ENCODE measurements at regions not wholly inside any gene's neighbourhood (a gene's known extent, or its start where the extent isn't known, plus 50 kb on each side); places are given as distances from the start of the nearest gene placed in this dataset.

DNA sequence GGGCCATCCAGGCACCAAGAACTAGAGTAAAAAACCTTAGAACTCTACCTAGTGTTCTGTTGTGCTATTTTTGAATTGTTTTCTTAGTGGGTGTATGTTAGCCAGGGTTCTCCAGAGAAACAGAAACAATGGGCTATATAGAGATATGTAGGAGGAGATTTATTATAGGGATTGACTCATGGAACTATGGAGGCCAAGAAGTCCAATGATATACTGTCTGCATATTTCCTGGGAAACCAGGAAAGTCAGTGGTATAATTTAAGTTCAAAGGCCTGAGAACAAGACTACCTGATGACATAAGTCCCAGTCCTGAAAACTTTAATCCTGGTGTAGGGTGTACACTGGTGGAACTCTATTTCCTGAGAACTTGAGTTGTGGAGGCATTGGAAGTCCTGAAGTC lies 108.7 kb upstream of the ACVR1 start:
- DNase-seq: no peak
- Mint-ChIP-seq H3K27ac (no peak overlapping the region), H3K36me3 (no peaks in the 10 kb centered on the region), H3K4me1 (no peaks in the 10 kb centered on the region), H3K27me3 (peaks cover 8% of the 10 kb centered on the region), H3K4me3 (no peak overlapping the region), H3K9me3 (peaks cover 8% of the 10 kb centered on the region)

DNA sequence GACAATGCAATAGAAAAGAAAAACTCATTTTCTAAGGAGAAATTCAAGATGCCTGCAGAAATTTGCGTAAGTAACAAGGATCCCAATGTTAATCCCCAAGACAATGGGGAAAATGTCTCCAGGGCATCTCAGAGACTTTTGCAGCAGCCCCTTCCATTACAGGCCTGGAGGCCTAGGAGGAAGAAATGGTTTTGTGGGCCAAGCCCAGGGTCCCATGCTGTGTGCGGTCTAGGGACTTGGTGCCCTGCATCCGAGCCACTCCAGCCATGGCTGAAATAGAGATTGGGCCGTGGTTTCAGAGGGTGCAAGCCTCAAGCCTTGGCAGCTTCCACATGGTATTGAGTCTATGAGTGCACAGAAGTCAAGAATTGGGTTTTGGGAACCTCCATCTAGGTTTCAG lies 103.9 kb upstream of the ACVR1 start:
- Mint-ChIP-seq H3K27me3 (peaks cover 11% of the 10 kb centered on the region), H3K4me3 (no peak overlapping the region), H3K9me3 (peaks cover 16% of the 10 kb centered on the region), H3K4me1 (no peaks in the 10 kb centered on the region), H3K36me3 (peaks cover 6% of the 10 kb centered on the region), H3K27ac (no peak overlapping the region)
- no peak for DNase-seq

DNA sequence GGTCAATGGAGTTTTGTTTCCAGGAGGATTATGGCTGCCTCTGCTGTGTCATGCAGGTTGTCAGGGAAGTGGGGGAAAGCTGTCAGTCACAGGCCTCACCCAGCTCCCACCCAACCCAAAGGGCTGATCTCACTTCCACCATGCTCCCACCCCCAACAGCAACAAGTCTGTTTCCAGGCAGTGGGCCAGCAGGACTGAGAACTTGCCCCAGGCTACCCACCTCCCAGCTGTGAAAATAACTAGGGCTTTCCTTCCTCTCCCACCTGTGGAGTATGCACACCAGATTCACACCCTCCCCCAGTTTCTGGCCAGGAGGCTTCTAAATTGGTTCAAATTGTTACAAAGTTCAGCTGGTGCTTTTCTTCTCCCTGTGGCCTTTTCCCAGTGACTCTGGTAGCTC lies 95.6 kb upstream of the ACVR1 start:
- no peak for DNase-seq
- Mint-ChIP-seq H3K4me1 (no peaks in the 10 kb centered on the region), H3K36me3 (no peaks in the 10 kb centered on the region), H3K4me3 (no peak overlapping the region), H3K9me3 (peaks cover 1% of the 10 kb centered on the region), H3K27me3 (peaks cover 5% of the 10 kb centered on the region), H3K27ac (no peak overlapping the region)

DNA sequence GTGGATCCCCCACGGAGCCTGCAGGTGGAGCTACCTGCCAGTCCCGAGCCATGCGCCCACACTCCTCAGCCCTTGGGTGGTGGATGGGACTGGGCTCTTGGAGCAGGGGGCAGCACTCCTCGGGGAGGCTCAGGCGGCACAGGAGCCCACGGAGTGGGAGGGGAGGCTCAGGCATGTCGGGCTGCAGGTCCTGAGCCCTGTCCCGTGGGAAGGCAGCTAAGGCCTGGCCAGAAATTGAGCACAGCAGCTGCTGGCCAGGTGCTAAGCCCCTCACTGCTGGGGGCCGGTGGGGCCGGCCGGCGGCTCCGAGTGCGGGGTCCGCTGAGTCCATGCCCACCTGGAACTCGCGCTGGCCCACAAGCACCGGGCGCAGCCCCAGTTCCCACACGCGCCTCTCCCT lies 91.7 kb upstream of the ACVR1 start:
- H3K9me3 Mint-ChIP-seq: no peaks in the 10 kb centered on the region
- H3K27ac Mint-ChIP-seq: no peak overlapping the region
- H3K27me3 Mint-ChIP-seq: peaks cover 5% of the 10 kb centered on the region

DNA sequence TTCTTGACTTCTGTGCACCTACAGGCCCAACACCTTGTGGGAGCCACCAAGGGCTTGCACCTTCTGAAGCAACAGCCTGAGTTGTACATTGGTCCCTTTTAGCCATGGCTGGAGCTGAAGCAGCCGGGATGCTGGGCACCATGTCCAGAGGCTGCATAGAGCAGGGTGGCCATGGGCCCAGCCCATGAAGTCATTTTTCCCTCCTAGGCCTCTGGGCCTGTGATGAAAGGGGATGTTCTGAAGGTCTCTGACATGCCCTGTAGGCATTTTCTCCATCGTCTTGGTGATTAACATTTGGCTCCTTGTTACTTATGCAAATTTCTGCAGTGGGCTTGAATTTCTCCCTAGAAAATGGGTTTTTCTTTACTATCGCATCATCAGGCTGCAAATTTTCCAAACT lies 83.1 kb upstream of the ACVR1 start:
- Mint-ChIP-seq H3K36me3 (peaks cover 5% of the 10 kb centered on the region), H3K27ac (no peak overlapping the region), H3K27me3 (no peaks in the 10 kb centered on the region), H3K9me3 (peaks cover 29% of the 10 kb centered on the region), H3K4me3 (no peak overlapping the region), H3K4me1 (no peaks in the 10 kb centered on the region)
- DNase-seq: no peak

More for the DNA sequence above, 91.7 kb upstream of the ACVR1 start:
- Mint-ChIP-seq H3K36me3 (no peaks in the 10 kb centered on the region), H3K4me3 (no peak overlapping the region), H3K4me1 (no peaks in the 10 kb centered on the region)
- no peak for DNase-seq

DNA sequence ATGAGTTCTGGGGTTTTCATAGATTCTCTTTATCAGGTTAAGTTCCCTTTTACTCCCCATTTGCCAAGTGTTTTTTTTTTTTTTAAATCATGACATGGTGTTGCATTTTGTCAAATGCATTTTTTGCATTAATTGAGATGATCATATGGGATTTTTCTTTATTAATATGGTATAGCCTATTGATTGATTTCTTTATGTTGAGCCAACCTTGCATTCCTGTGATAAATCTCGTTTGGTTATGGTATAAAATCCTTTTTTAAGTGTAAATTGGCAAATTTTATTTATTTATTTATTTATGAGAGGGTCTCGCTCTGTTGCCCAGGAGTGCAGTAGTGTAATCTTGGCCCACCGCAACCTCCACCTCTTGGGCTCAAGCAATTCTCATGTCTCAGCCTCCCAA lies 81.5 kb upstream of the ACVR1 start:
- H3K27me3 Mint-ChIP-seq: no peaks in the 10 kb centered on the region
- H3K9me3 Mint-ChIP-seq: peaks cover 29% of the 10 kb centered on the region
- DNase-seq: no peak
- H3K4me1 Mint-ChIP-seq: no peaks in the 10 kb centered on the region
- H3K27ac Mint-ChIP-seq: no peak overlapping the region
- peaks cover 5% of the 10 kb centered on the region for H3K36me3 Mint-ChIP-seq
- no peak overlapping the region for H3K4me3 Mint-ChIP-seq

DNA sequence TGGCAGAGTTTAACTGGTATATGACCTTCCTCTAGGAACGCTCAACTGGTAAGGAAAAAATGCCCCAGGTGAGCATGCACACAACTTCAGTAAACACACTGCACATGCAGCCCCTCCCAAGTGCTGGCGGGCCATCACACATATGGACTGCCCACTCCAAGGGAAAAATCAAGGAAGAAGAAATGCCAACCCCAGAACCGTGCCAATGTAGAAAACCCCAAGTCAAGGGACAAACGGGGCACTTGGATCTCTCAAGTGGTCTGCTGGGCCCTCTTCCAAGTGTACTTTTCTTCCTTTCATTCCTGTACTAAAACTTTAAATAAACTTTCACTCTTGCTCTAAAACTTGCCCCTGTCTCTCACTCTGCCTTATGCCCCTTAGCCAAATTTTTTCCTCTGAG lies 76.4 kb upstream of the ACVR1 start:
- no peaks in the 10 kb centered on the region for H3K4me1 Mint-ChIP-seq
- no peak for DNase-seq
- peaks cover 10% of the 10 kb centered on the region for H3K9me3 Mint-ChIP-seq
- no peaks in the 10 kb centered on the region for H3K27me3 Mint-ChIP-seq
- H3K4me3 Mint-ChIP-seq: no peak overlapping the region
- no peaks in the 10 kb centered on the region for H3K36me3 Mint-ChIP-seq
- H3K27ac Mint-ChIP-seq: no peak overlapping the region

DNA sequence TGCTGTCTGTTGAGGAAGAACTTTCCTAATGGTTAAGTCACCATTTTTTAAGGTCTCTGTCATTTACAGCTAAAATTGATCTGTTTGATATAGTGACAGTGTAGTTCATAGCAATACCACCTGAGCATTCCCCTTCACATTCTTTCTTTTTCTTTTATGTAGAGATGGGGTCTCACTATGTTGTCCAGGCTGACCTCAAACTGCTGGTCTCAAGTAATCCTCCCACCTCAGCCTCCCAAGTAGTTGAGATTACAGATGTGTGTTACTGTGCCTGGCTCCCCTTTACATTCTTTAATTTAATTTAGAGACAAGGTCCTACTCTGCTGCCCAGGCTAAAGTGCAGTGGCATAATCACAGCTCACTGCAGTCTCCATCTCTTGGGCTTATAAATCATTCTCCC lies 72.7 kb upstream of the ACVR1 start:
- no peaks in the 10 kb centered on the region for H3K4me1 Mint-ChIP-seq
- H3K27ac Mint-ChIP-seq: no peak overlapping the region
- H3K4me3 Mint-ChIP-seq: no peak overlapping the region
- H3K9me3 Mint-ChIP-seq: no peaks in the 10 kb centered on the region
- H3K36me3 Mint-ChIP-seq: no peaks in the 10 kb centered on the region
- no peaks in the 10 kb centered on the region for H3K27me3 Mint-ChIP-seq
- no peak for DNase-seq

DNA sequence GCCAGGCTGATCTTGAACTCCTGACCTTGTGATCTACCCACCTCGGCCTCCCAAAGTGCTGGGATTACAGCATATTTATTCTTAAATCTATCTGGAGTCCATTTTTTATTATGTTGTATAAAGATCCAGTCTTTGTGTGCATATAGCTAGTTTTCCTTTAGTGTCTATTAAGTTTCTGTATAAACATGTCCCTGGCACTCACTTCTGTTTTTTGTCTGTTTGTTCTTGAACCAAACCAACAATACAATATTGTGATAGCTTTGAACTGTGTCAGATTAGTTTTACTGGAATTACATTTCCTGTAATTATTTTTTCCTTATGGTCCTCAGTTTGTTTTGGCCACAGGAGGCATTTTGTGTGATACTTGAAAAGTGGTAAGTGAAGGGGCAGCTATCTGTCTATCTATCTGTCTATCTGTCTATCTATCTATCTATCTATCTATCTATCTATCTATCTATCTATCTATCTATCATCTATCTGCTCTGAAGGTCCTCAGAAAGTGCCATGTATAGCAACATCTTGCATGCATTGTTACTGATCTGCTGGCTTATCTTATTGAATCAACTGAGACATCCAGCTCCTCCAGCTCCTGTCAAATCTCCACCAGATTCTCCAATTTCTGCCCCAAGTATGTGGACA lies 70.9 kb upstream of the ACVR1 start:
- H3K4me3 Mint-ChIP-seq: no peak overlapping the region
- no peak for DNase-seq
- no peaks in the 10 kb centered on the region for H3K27me3 Mint-ChIP-seq
- H3K9me3 Mint-ChIP-seq: no peaks in the 10 kb centered on the region
- no peak overlapping the region for H3K27ac Mint-ChIP-seq
- H3K4me1 Mint-ChIP-seq: no peaks in the 10 kb centered on the region
- H3K36me3 Mint-ChIP-seq: no peaks in the 10 kb centered on the region

DNA sequence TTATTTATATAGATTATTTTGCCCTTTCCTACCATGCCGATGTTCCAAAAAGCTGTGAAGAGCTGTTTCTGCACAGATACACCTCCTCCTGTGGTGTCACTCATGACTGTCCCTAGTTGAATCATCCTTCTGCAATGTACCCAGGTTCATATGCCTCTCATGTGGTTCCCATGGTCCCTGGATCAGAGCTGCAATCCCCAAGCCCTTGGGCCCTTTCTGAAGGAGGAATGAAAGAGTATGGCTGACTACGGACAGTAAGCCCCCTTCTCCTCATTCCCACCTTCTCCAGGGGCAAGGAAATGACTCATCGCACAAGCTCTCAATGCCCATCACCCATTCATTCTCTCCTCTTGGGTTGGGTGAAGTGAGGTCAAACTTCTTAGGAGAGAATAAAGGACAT lies 63.9 kb upstream of the ACVR1 start:
- no peak overlapping the region for H3K27ac Mint-ChIP-seq
- no peak overlapping the region for H3K4me3 Mint-ChIP-seq
- no peaks in the 10 kb centered on the region for H3K36me3 Mint-ChIP-seq
- DNase-seq: no peak
- H3K4me1 Mint-ChIP-seq: peaks cover 8% of the 10 kb centered on the region
- no peaks in the 10 kb centered on the region for H3K27me3 Mint-ChIP-seq
- H3K9me3 Mint-ChIP-seq: no peaks in the 10 kb centered on the region

DNA sequence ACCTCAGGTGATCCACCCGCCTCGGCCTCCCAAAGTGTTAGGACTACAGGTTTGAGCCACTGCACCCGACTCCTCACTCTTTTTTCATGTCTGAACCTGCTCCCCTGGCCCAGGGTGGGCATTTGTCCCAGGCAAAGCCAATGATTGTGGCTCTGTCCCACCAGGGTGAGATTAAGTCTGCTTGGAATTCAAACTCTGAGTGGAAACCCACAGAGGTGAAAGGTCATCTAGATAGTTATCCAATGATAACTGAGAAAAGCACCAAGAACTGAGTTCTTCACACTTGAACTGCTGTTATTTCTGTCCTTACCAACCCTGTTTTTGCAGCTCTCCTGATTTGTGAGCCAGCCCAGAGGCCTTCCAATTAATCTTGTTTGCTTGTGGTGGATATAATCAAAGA lies 62.4 kb upstream of the ACVR1 start:
- H3K27ac Mint-ChIP-seq: no peak overlapping the region
- peaks cover 8% of the 10 kb centered on the region for H3K4me1 Mint-ChIP-seq
- H3K9me3 Mint-ChIP-seq: no peaks in the 10 kb centered on the region
- H3K27me3 Mint-ChIP-seq: no peaks in the 10 kb centered on the region
- no peak for DNase-seq
- no peak overlapping the region for H3K4me3 Mint-ChIP-seq
- H3K36me3 Mint-ChIP-seq: no peaks in the 10 kb centered on the region

DNA sequence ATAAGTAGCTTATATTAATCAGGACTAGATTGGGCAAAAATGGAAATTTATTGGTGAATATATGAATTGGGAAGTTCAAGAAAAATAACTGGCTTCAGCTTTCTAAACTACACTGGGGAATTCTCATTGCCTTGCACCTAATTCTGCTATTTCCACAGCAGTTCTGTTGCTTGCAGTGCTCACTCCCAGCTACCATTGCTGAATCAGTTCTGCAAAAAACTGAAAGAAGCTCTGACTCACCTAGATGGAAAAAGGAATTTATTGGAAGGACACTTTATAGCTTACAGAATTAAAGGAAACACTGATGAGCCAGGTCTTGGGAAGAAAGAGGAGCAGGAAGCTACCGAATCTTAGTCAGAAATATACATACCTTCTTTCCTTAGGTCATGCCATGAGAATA lies 60.3 kb upstream of the ACVR1 start:
- Mint-ChIP-seq H3K4me1 (peaks cover 8% of the 10 kb centered on the region), H3K9me3 (no peaks in the 10 kb centered on the region), H3K36me3 (no peaks in the 10 kb centered on the region), H3K4me3 (no peak overlapping the region), H3K27ac (no peak overlapping the region), H3K27me3 (no peaks in the 10 kb centered on the region)
- no peak for DNase-seq

DNA sequence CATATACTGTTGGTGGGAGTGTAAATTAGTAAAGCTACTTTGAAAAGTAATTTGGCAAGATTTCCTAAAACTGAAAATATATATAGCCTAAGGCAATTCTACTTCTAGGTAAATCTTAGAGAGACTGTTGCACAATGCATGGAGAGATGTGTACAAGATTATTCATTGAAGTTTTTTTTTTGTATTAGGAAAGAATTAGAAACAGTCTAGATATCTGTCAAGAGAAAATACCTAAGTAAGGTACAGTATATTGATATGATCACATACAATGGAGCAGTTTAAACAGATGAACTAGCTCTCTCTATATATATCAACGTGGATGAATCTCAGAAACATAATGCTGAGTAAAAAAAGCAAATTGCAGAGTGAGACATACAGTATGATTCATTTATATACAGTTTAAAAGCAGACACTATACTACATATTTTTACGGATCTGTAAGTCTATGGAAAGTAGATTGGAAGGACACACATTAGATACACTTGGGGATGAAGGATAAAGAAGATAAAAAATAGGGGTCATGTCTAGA lies 59.3 kb upstream of the ACVR1 start:
- peaks cover 8% of the 10 kb centered on the region for H3K4me1 Mint-ChIP-seq
- H3K27ac Mint-ChIP-seq: no peak overlapping the region
- H3K36me3 Mint-ChIP-seq: no peaks in the 10 kb centered on the region
- no peak for DNase-seq
- no peaks in the 10 kb centered on the region for H3K9me3 Mint-ChIP-seq
- no peaks in the 10 kb centered on the region for H3K27me3 Mint-ChIP-seq
- H3K4me3 Mint-ChIP-seq: no peak overlapping the region

DNA sequence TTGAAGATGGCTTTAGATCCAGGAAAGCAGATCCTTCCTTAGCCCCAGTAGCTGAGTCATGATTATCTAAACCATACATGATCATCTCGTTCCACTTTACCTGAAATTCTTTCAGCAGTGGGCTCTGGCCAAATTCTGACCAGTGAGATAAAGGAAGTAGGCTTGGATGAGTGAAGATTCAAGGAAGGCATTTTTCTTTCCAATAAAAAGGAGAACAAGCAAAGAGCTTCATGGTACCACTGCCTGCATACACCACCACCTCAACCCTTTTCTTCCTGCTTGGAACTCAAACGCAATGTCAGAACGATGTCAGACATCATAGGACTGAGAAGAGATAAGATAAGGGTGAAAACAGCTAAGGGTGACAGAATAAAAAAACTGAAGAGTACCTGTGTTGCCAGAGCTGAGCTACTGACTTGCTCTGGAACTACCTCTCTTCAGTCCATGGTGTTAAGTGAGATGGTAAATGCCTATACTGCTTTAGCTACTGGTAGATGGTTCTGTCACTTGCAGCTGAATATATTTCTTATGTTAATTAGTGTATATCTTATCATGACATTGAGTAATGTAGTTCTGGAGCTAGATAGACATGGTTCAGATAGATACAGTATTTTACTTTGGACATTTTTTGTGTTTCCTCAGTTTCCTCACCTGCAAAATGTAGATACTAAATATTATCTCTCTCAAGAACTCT lies 58.7 kb upstream of the ACVR1 start:
- Mint-ChIP-seq H3K36me3 (no peaks in the 10 kb centered on the region), H3K27me3 (no peaks in the 10 kb centered on the region), H3K9me3 (no peaks in the 10 kb centered on the region), H3K27ac (no peak overlapping the region), H3K4me1 (peaks cover 8% of the 10 kb centered on the region), H3K4me3 (no peak overlapping the region)
- DNase-seq: no peak

DNA sequence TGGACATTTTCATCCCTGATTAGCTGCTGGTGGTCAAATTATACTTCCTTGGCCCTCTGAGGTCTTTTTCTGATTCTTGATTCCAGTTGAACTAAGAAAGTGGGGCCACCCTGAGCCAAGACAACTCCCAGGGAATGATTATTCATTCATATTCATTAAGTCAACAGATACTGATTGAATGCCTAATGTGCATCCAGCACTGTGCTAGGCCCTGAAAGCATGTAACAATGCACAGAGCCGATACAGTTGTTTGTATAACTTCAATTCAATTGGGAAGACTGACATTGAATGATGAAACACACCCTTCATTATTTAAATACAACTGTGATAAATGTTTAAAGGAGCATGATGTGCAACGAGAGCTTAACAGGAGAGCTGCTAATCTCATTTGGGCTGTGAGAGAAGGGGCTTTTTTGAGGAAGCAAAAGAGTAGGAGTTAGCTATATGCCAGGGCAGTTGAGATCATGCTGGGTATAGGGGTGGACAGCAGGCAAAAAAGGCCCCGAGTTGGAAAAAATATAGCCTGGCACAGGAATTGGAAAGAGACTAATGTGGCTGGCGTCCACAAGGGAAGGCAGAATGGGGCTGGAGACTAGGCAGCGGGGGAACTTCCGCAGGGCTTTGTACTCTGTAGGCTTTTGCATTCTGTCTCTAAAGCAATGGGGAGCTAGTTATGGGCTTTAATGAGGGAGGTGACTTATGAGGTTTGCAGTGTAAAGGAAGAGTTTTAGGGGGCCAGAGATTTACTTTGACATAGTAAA lies 57.2 kb upstream of the ACVR1 start:
- no peak for DNase-seq
- Mint-ChIP-seq H3K36me3 (no peaks in the 10 kb centered on the region), H3K4me3 (no peak overlapping the region), H3K27ac (no peak overlapping the region), H3K9me3 (no peaks in the 10 kb centered on the region), H3K4me1 (peaks cover 8% of the 10 kb centered on the region), H3K27me3 (no peaks in the 10 kb centered on the region)
